ENCODE measurements at regions not wholly inside any gene's neighbourhood (a gene's known extent, or its start where the extent isn't known, plus 50 kb on each side); places are given as distances from the start of the nearest gene placed in this dataset.
"Not testable (repeated sequence)": the region's sequence is repeated elsewhere in the genome, so short reads cannot be mapped to it uniquely, and the experiment has no call there.

DNA sequence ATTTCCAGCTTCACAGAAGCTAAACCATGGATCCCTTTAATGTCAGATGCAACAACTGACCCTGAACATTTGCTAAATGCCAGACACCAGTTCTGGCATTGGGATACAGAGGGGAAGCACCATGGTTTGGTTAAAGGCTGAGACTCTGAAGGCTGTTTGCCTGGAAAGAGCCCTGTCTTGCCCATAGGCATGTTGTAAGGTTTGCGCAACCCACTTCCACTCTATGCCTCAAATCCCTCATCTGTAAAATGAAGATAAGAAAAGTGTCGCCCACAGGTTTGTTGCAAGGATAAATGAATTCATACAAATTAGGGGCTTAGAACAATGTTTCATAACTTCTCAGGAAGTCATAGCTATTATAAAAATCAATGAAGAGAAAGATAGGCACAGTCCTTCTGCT, 380.9 kb upstream of the GYPC start:
- no peak overlapping the region for H3K4me3 ChIP-seq
- no peak overlapping the region for H3K27ac ChIP-seq
- DNase-seq = no peak
- no peaks in the 10 kb centered on the region for H3K4me1 ChIP-seq
- TF ChIP-seq EP300 (IDR thresholded peaks at IDR 0.05) = no peak
- TF ChIP-seq POLR2A (IDR thresholded peaks at IDR 0.05) = no peak
- TF ChIP-seq, protein P1, sequence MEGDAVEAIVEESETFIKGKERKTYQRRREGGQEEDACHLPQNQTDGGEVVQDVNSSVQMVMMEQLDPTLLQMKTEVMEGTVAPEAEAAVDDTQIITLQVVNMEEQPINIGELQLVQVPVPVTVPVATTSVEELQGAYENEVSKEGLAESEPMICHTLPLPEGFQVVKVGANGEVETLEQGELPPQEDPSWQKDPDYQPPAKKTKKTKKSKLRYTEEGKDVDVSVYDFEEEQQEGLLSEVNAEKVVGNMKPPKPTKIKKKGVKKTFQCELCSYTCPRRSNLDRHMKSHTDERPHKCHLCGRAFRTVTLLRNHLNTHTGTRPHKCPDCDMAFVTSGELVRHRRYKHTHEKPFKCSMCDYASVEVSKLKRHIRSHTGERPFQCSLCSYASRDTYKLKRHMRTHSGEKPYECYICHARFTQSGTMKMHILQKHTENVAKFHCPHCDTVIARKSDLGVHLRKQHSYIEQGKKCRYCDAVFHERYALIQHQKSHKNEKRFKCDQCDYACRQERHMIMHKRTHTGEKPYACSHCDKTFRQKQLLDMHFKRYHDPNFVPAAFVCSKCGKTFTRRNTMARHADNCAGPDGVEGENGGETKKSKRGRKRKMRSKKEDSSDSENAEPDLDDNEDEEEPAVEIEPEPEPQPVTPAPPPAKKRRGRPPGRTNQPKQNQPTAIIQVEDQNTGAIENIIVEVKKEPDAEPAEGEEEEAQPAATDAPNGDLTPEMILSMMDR (IDR thresholded peaks at IDR 0.05) = no peak
- TF ChIP-seq POLR2AphosphoS5 (IDR thresholded peaks at IDR 0.05) = no peak
- H3K9me3 ChIP-seq = no peaks in the 10 kb centered on the region
- intact Hi-C loops (cut with DNase I; ENCODE audit: low total_unique reads) = no loop called here
- no peaks in the 10 kb centered on the region for H3K27me3 ChIP-seq
- no peaks in the 10 kb centered on the region for H3K36me3 ChIP-seq
- WGBS, 5 donors = 83 to 97% (median 87%) methylated on average over 2 of the region's 2 CpGs

- H3K4me1 ChIP-seq; DNase-seq; H3K9me3 ChIP-seq; H3K27me3 ChIP-seq; intact Hi-C loops (cut with DNase I; ENCODE audit: low total_unique reads); H3K4me3 ChIP-seq; H3K27ac ChIP-seq; H3K36me3 ChIP-seq: not testable (repeated sequence)
These were observed 379.7 kb upstream of the GYPC start for GRCh38 chr2:126276268-126276667.

GRCh38 chr2:126288362-126288761, 367.6 kb upstream of the GYPC start:
- H3K9me3 ChIP-seq = no peaks in the 10 kb centered on the region
- no peak for DNase-seq
- intact Hi-C loops (cut with DNase I; ENCODE audit: low total_unique reads) = no loop called here
- WGBS, 5 donors = 42 to 76% (median 61%) methylated on average over 1 of the region's 1 CpG
- H3K27ac ChIP-seq = no peak overlapping the region
- H3K36me3 ChIP-seq = no peaks in the 10 kb centered on the region
- H3K27me3 ChIP-seq = no peaks in the 10 kb centered on the region
- TF ChIP-seq EP300 (IDR thresholded peaks at IDR 0.05) (no peak), POLR2AphosphoS5 (IDR thresholded peaks at IDR 0.05) (no peak), POLR2A (IDR thresholded peaks at IDR 0.05) (no peak)
- TF ChIP-seq, protein P1 (IDR thresholded peaks at IDR 0.05) = no peak
- no peak overlapping the region for H3K4me3 ChIP-seq
- H3K4me1 ChIP-seq = no peaks in the 10 kb centered on the region

- H3K4me3 ChIP-seq; DNase-seq; H3K27me3 ChIP-seq; intact Hi-C loops (cut with DNase I; ENCODE audit: low total_unique reads); H3K27ac ChIP-seq; H3K9me3 ChIP-seq; H3K4me1 ChIP-seq; H3K36me3 ChIP-seq: not testable (repeated sequence)
- 82 to 100% (median 88%) methylated on average over 1 of the region's 1 CpG for WGBS, 5 donors
These were observed 362.0 kb upstream of the GYPC start for GRCh38 chr2:126293962-126294361.

- Histone ChIP-seq H3K4me1 (no peaks in the 10 kb centered on the region), H3K9me3 (no peaks in the 10 kb centered on the region), H3K27ac (no peak overlapping the region), H3K4me3 (no peak overlapping the region), H3K27me3 (no peaks in the 10 kb centered on the region), H3K36me3 (no peaks in the 10 kb centered on the region)
- DNase-seq = no peak
- 89 to 93% (median 92%) methylated on average over 2 of the region's 2 CpGs for WGBS, 5 donors
- intact Hi-C loops (cut with DNase I; ENCODE audit: low total_unique reads) = no loop called here
- TF ChIP-seq, protein P1 (IDR thresholded peaks at IDR 0.05) = no peak
- TF ChIP-seq POLR2A (IDR thresholded peaks at IDR 0.05) (no peak), EP300 (IDR thresholded peaks at IDR 0.05) (no peak), POLR2AphosphoS5 (IDR thresholded peaks at IDR 0.05) (no peak)
These were observed 356.4 kb upstream of the GYPC start for GRCh38 chr2:126299469-126299976.

Data from stomach (tissue), 8 donors.